Mucosa of gallbladder (tissue), 1 donor: ENCODE measurements at regions not wholly inside any gene's neighbourhood (a gene's known extent, or its start where the extent isn't known, plus 50 kb on each side); places are given as distances from the start of the nearest gene placed in this dataset.

Source experiments
- DNase-seq: peaks from one replicate; pipeline ENCODE4 v3.0.0-alpha.2; 2020; ENCODE audit warnings: low spot score
- donor health status: DM: no; HTN: no; CAD: no.

GRCh38 chr6:165825256-165825815 is 162.3 kb upstream of the PDE10A start:
- no peak for DNase-seq

GRCh38 chr6:165823609-165824326 is 160.7 kb upstream of the PDE10A start:
- no peak for DNase-seq

GRCh38 chr6:165822501-165822900 is 159.5 kb upstream of the PDE10A start:
- no peak for DNase-seq

- no peak for DNase-seq
Measured at GRCh38 chr6:165821754-165822153, 158.7 kb upstream of the PDE10A start.

- no peak for DNase-seq
Measured at GRCh38 chr6:165820934-165821333, 157.9 kb upstream of the PDE10A start.

- DNase-seq, result no peak
Measured at GRCh38 chr6:165820407-165820806, 157.4 kb upstream of the PDE10A start.

GRCh38 chr6:165819394-165819793 is 156.4 kb upstream of the PDE10A start:
- peak; percentile 21 for DNase-seq

GRCh38 chr6:165818200-165818599 is 155.2 kb upstream of the PDE10A start:
- DNase-seq, result no peak

GRCh38 chr6:165817771-165818170 is 154.7 kb upstream of the PDE10A start:
- no peak for DNase-seq

- DNase-seq, result no peak
Measured at GRCh38 chr6:165817148-165817547, 154.1 kb upstream of the PDE10A start.

- DNase-seq, result no peak
Measured at GRCh38 chr6:165814679-165815078, 151.6 kb upstream of the PDE10A start.

GRCh38 chr6:165811512-165811911 is 148.5 kb upstream of the PDE10A start:
- no peak for DNase-seq

- no peak for DNase-seq
Measured at GRCh38 chr6:165808021-165808420, 145.0 kb upstream of the PDE10A start.

- DNase-seq, result no peak
Measured at GRCh38 chr6:165807249-165807960, 144.4 kb upstream of the PDE10A start.

GRCh38 chr6:165806126-165806810 is 143.2 kb upstream of the PDE10A start:
- no peak for DNase-seq

- DNase-seq, result no peak
Measured at GRCh38 chr6:165805636-165806035, 142.6 kb upstream of the PDE10A start.

- no peak for DNase-seq
Measured at GRCh38 chr6:165805067-165805555, 142.1 kb upstream of the PDE10A start.

- DNase-seq, result no peak
Measured at GRCh38 chr6:165804331-165805066, 141.5 kb upstream of the PDE10A start.

- DNase-seq, result no peak
Measured at GRCh38 chr6:165800337-165800736, 137.3 kb upstream of the PDE10A start.

GRCh38 chr6:165799391-165800153 is 136.5 kb upstream of the PDE10A start:
- peak; percentile 39 for DNase-seq

GRCh38 chr6:165798991-165799390 is 135.9 kb upstream of the PDE10A start:
- DNase-seq, result no peak
